T-cell (primary cell): ENCODE measurements at regions not wholly inside any gene's neighbourhood (a gene's known extent, or its start where the extent isn't known, plus 50 kb on each side); places are given as distances from the start of the nearest gene placed in this dataset.

Experiments used
- ATAC-seq, 4 experiments: fragments of 200-7000 bp in 3 of 4; fragments of 150-1000 bp in 1 of 4; cut with Tn5 transposase; replicated peaks in 1 of 4; 1 replicate in 3 of 4; 2 replicates in 1 of 4; pipeline ENCODE4 v1.10.0; 2021; ENCODE audit warnings: moderate library complexity in 3 of 4, mild to moderate bottlenecking in 2 of 4, moderate number of reproducible peaks in 1 of 4
- CTCF ChIA-PET, 2 donors: fragments of 300-600 bp; sonication (Branson Sonifier 250); formaldehyde crosslinking; loops; one replicate each; lab custom pipeline; 2022; ENCODE audit warnings: antibody characterized with exemption in 2 of 2; lab: Charles Lee
- POLR2A ChIA-PET, 2 donors: fragments of 300-600 bp; sonication (Branson Sonifier 250); formaldehyde crosslinking; loops; one replicate each; lab custom pipeline; 2022; ENCODE audit warnings: antibody characterized with exemption in 2 of 2; lab: Charles Lee
- DNase-seq, 35 experiments: peaks; one replicate each; pipeline versions ENCODE4 v3.0.0 to v3.0.0-alpha.2; 2013 to 2023
- H3K27ac ChIP-seq: one replicate; pipeline ENCODE4 v1.5.1; 2013; ENCODE audit warnings: low read length
- H3K27me3 ChIP-seq, 2 experiments: replicated peaks in 1 of 2; 1 replicate in 1 of 2; 2 replicates in 1 of 2; pipeline versions ENCODE4 v1.6.1 to v1.7.0; 2013; ENCODE audit warnings: low read length in 1 of 2, mixed read lengths in 1 of 2; ENCODE audit not compliant: control insufficient read depth in 2 of 2, insufficient read depth in 2 of 2; ENCODE audit errors: extremely low read depth in 1 of 2
- H3K36me3 ChIP-seq, 2 donors: 1 replicate in 1 of 2; 2 replicates in 1 of 2; pipeline versions ENCODE4 v1.6.1 to v1.7.0; 2013; ENCODE audit warnings: low read length in 1 of 2; ENCODE audit not compliant: control insufficient read depth in 2 of 2, insufficient read depth in 1 of 2; ENCODE audit errors: extremely low read depth in 1 of 2
- H3K4me1 ChIP-seq, 2 experiments: 1 replicate in 1 of 2; 2 replicates in 1 of 2; pipeline versions ENCODE4 v1.6.1 to v1.7.0; 2013; ENCODE audit warnings: low read length in 2 of 2, mixed read lengths in 1 of 2; ENCODE audit not compliant: insufficient read depth in 2 of 2, control insufficient read depth in 1 of 2; ENCODE audit errors: extremely low read depth in 1 of 2
- H3K4me3 ChIP-seq, 2 donors: 1 replicate in 1 of 2; 2 replicates in 1 of 2; pipeline versions ENCODE4 v1.5.1 to v1.7.0; 2013; ENCODE audit warnings: mild to moderate bottlenecking in 2 of 2, low read length in 1 of 2, moderate library complexity in 1 of 2; ENCODE audit not compliant: control insufficient read depth in 1 of 2; ENCODE audit errors: extremely low read depth in 1 of 2
- H3K9me3 ChIP-seq: 2 replicates; pipeline ENCODE4 v1.7.0; 2013
- H3K27ac Mint-ChIP-seq, 2 donors: one replicate each; pipeline ENCODE4 v1.8.0; 2020 to 2021; ENCODE audit warnings: mild to moderate bottlenecking in 2 of 2, mixed read lengths in 2 of 2
- H3K27me3 Mint-ChIP-seq, 2 donors: one replicate each; pipeline ENCODE4 v1.8.0; 2021 to 2022; ENCODE audit warnings: mixed read lengths in 2 of 2
- H3K36me3 Mint-ChIP-seq: one replicate; pipeline ENCODE4 v1.8.0; 2021; ENCODE audit warnings: mixed read lengths
- H3K4me1 Mint-ChIP-seq, 3 donors: one replicate each; pipeline ENCODE4 v1.8.0; 2020 to 2022; ENCODE audit warnings: mixed read lengths in 3 of 3, mild to moderate bottlenecking in 1 of 3
- H3K4me3 Mint-ChIP-seq, 3 donors: one replicate each; pipeline ENCODE4 v1.8.0; 2020 to 2022; ENCODE audit warnings: mild to moderate bottlenecking in 3 of 3, mixed read lengths in 3 of 3, moderate library complexity in 3 of 3
- H3K9me3 Mint-ChIP-seq, 3 donors: one replicate each; pipeline ENCODE4 v1.8.0; 2020 to 2022; ENCODE audit warnings: mixed read lengths in 3 of 3
- WGBS: methylation state at CpG from one replicate; pipeline ENCODE4 v1.1.5; 2013; ENCODE audit warnings: missing lambda C conversion rate; ENCODE audit not compliant: insufficient coverage; 5-methylcytosine and 5-hydroxymethylcytosine counted together

- 90% methylated on average over 1 of the region's 2 CpGs for WGBS
- peaks cover 3 to 8% (median 7%) of the 10 kb centered on the region in 3 donors for H3K9me3 Mint-ChIP-seq
- Histone ChIP-seq H3K27ac (no peak overlapping the region), H3K27me3 (peaks cover 2% of the 10 kb centered on the region in 2 experiments), H3K36me3 (no peaks in the 10 kb centered on the region), H3K4me1 (no peaks in the 10 kb centered on the region), H3K4me3 (no peak overlapping the region), H3K9me3 (no peaks in the 10 kb centered on the region)
- DNase-seq = no peak
- CTCF ChIA-PET = no interaction called here
- peaks cover 11 to 21% of the 10 kb centered on the region in 2 donors for H3K27me3 Mint-ChIP-seq
- no peak for ATAC-seq
- no peaks in the 10 kb centered on the region for H3K36me3 Mint-ChIP-seq
- no peak overlapping the region for H3K4me3 Mint-ChIP-seq
- no peak overlapping the region for H3K27ac Mint-ChIP-seq
- POLR2A ChIA-PET = no interaction called here
- no peaks in the 10 kb centered on the region for H3K4me1 Mint-ChIP-seq
These were observed 147.5 kb downstream of the RAB11FIP2 start for GRCh38 chr10:117899181-117899683.

DNA sequence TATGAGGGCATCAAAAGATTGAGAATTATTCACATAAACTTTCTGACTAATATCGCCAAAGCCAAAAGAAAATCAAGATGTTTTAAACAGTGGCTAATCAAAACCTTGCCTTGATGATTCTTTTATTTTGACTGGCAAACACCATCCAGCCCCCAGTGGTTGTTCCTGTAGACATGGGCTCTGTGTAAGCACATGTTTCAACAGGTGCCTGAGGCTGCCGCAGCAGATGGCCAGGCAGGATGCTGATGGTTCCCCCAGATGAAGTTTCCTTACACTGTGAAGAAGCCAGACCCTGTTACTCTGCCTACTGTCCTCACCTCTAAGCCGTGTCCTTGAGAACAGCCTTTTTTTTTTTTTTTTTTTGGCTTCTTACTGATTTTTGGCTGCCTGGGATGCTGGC lies 146.5 kb downstream of the RAB11FIP2 start:
- no peak overlapping the region for H3K27ac Mint-ChIP-seq
- H3K4me1 Mint-ChIP-seq = no peaks in the 10 kb centered on the region
- peaks cover 2 to 4% of the 10 kb centered on the region in 2 experiments for H3K27me3 ChIP-seq
- no peaks in the 10 kb centered on the region for H3K36me3 Mint-ChIP-seq
- H3K27ac ChIP-seq = no peak overlapping the region
- POLR2A ChIA-PET = no interaction called here
- no peaks in the 10 kb centered on the region for H3K36me3 ChIP-seq
- CTCF ChIA-PET = no interaction called here
- no peaks in the 10 kb centered on the region for H3K4me1 ChIP-seq
- H3K27me3 Mint-ChIP-seq = peaks cover 16 to 25% of the 10 kb centered on the region in 2 donors
- H3K4me3 Mint-ChIP-seq = no peak overlapping the region
- WGBS = 68% methylated on average over 2 of the region's 3 CpGs
- ATAC-seq = no peak
- H3K9me3 Mint-ChIP-seq = peaks cover 3 to 8% (median 7%) of the 10 kb centered on the region in 3 donors
- no peak for DNase-seq
- no peaks in the 10 kb centered on the region for H3K9me3 ChIP-seq
- H3K4me3 ChIP-seq = no peak overlapping the region

DNA sequence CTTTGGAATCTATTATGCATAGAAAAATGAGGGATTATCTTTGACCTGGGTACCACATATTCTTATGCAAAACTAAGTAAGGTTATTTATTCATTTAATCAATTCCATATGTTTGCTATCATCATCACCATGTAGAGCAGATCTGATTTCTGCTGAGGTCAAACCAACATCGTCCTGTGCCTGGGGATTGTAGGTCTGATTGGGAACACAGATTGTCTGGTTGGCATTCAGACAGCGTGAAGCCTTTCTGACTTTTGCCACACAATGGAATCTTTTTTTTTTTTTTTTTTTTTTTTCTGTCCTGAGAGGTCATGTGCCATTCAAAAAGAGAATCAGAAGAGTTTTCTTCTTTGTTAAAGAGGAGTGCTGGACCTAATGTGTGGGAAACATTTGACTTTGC lies 142.9 kb downstream of the RAB11FIP2 start:
- H3K27ac ChIP-seq = no peak overlapping the region
- H3K27me3 Mint-ChIP-seq = peaks cover 18 to 32% of the 10 kb centered on the region in 2 donors
- H3K4me3 Mint-ChIP-seq = no peak overlapping the region
- POLR2A ChIA-PET = no interaction called here
- 80% methylated on average over 1 of the region's 2 CpGs for WGBS
- no peaks in the 10 kb centered on the region for H3K9me3 Mint-ChIP-seq
- peaks cover 2 to 13% of the 10 kb centered on the region in 2 experiments for H3K27me3 ChIP-seq
- no peak overlapping the region for H3K27ac Mint-ChIP-seq
- no peaks in the 10 kb centered on the region for H3K9me3 ChIP-seq
- H3K4me1 Mint-ChIP-seq = no peaks in the 10 kb centered on the region
- H3K36me3 ChIP-seq = no peaks in the 10 kb centered on the region
- no peaks in the 10 kb centered on the region for H3K36me3 Mint-ChIP-seq
- H3K4me3 ChIP-seq = no peak overlapping the region
- CTCF ChIA-PET = no interaction called here
- ATAC-seq (no peak), DNase-seq (no peak)
- no peaks in the 10 kb centered on the region for H3K4me1 ChIP-seq

- DNase-seq = no peak
- POLR2A ChIA-PET = no interaction called here
- Mint-ChIP-seq H3K27me3 (peaks cover 14 to 32% of the 10 kb centered on the region in 2 donors), H3K36me3 (no peaks in the 10 kb centered on the region), H3K4me3 (no peak overlapping the region), H3K9me3 (no peaks in the 10 kb centered on the region), H3K27ac (no peak overlapping the region), H3K4me1 (no peaks in the 10 kb centered on the region)
- H3K4me3 ChIP-seq = no peak overlapping the region
- WGBS = 83% methylated on average over 1 of the region's 1 CpG
- CTCF ChIA-PET = no interaction called here
- H3K4me1 ChIP-seq = no peaks in the 10 kb centered on the region
- H3K9me3 ChIP-seq = no peaks in the 10 kb centered on the region
- H3K27me3 ChIP-seq = peaks cover 2 to 13% of the 10 kb centered on the region in 2 experiments
- H3K27ac ChIP-seq = no peak overlapping the region
- no peaks in the 10 kb centered on the region for H3K36me3 ChIP-seq
- ATAC-seq = no peak
These were observed 141.3 kb downstream of the RAB11FIP2 start for GRCh38 chr10:117905404-117905803.

- 20% methylated on average over 1 of the region's 2 CpGs for WGBS
- Mint-ChIP-seq H3K27ac (no peak overlapping the region), H3K9me3 (no peaks in the 10 kb centered on the region), H3K36me3 (no peaks in the 10 kb centered on the region), H3K27me3 (peaks cover 33 to 34% of the 10 kb centered on the region in 2 donors), H3K4me3 (no peak overlapping the region), H3K4me1 (no peaks in the 10 kb centered on the region)
- DNase-seq = no peak
- Histone ChIP-seq H3K4me1 (no peaks in the 10 kb centered on the region), H3K27me3 (no peaks in the 10 kb centered on the region), H3K9me3 (no peaks in the 10 kb centered on the region), H3K27ac (no peak overlapping the region), H3K36me3 (no peaks in the 10 kb centered on the region), H3K4me3 (no peak overlapping the region)
- ATAC-seq = no peak
- ChIA-PET CTCF (no interaction called here), POLR2A (no interaction called here)
These were observed 135.1 kb downstream of the RAB11FIP2 start for GRCh38 chr10:117911684-117912083.

DNA sequence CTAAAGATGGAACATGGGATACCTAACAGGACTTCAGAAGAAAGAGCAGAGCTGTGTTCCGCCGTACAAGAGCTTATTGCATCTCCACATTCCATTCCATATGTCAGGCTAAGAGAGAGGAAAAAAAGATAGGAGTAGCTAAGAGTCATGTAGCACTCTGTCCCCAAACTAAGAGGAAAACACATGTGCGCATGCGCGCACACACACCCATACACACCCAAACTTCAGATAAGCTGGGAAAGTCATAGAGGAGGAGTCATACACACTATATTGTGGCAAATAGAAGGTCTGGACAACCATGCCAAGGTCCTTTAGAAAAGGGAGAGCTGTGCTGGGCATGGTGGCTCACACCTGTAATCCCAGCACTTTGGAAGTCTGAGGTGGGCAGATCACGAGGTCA lies 132.4 kb downstream of the RAB11FIP2 start:
- Histone ChIP-seq H3K27ac (no peak overlapping the region), H3K9me3 (no peaks in the 10 kb centered on the region), H3K4me3 (no peak overlapping the region), H3K4me1 (no peaks in the 10 kb centered on the region), H3K27me3 (no peaks in the 10 kb centered on the region), H3K36me3 (no peaks in the 10 kb centered on the region)
- ATAC-seq (no peak), DNase-seq (no peak)
- Mint-ChIP-seq H3K4me1 (no peaks in the 10 kb centered on the region), H3K27ac (no peak overlapping the region), H3K9me3 (no peaks in the 10 kb centered on the region), H3K27me3 (peaks cover 28 to 33% of the 10 kb centered on the region in 2 donors), H3K36me3 (no peaks in the 10 kb centered on the region), H3K4me3 (no peak overlapping the region)
- no CpG with 5 or more reads among the region's 6 CpGs for WGBS
- POLR2A ChIA-PET = no interaction called here
- CTCF ChIA-PET = no interaction called here

GRCh38 chr10:117920956-117921355 lies 125.8 kb downstream of the RAB11FIP2 start:
- no peaks in the 10 kb centered on the region for H3K27me3 ChIP-seq
- no peaks in the 10 kb centered on the region for H3K36me3 Mint-ChIP-seq
- H3K27ac Mint-ChIP-seq = no peak overlapping the region
- H3K36me3 ChIP-seq = no peaks in the 10 kb centered on the region
- no CpG with 5 or more reads among the region's 3 CpGs for WGBS
- ChIA-PET POLR2A (no interaction called here), CTCF (no interaction called here)
- no peak overlapping the region for H3K4me3 ChIP-seq
- H3K9me3 ChIP-seq = no peaks in the 10 kb centered on the region
- no peak overlapping the region for H3K4me3 Mint-ChIP-seq
- H3K27ac ChIP-seq = no peak overlapping the region
- H3K4me1 ChIP-seq = no peaks in the 10 kb centered on the region
- ATAC-seq (no peak), DNase-seq (no peak)
- peaks cover 5 to 12% of the 10 kb centered on the region in 2 donors for H3K27me3 Mint-ChIP-seq
- H3K4me1 Mint-ChIP-seq = no peaks in the 10 kb centered on the region
- H3K9me3 Mint-ChIP-seq = no peaks in the 10 kb centered on the region
